ENCODE measurements at regions not wholly inside any gene's neighbourhood (a gene's known extent, or its start where the extent isn't known, plus 50 kb on each side); places are given as distances from the start of the nearest gene placed in this dataset.

DNA sequence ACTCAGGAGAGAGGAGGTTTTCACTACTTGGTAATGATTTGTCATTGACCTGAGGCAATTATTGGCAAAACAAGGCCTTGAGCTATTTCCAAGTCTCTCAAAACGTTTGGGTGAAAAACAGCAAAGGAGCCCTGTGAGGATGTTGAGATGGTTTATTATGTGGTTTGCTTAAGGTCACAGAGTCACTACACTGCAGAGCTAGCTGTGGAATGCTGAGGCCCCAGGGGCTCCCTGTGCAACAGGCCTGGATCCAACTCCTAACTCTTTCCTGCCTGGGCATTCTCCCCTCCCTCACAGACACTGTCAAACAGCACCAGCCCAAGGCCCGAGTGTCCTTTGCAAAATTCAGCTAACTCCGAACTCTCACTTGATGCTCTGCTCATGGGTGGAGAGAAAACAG is 754.6 kb upstream of the SOX11 start:
- TF ChIP-seq, protein P1, sequence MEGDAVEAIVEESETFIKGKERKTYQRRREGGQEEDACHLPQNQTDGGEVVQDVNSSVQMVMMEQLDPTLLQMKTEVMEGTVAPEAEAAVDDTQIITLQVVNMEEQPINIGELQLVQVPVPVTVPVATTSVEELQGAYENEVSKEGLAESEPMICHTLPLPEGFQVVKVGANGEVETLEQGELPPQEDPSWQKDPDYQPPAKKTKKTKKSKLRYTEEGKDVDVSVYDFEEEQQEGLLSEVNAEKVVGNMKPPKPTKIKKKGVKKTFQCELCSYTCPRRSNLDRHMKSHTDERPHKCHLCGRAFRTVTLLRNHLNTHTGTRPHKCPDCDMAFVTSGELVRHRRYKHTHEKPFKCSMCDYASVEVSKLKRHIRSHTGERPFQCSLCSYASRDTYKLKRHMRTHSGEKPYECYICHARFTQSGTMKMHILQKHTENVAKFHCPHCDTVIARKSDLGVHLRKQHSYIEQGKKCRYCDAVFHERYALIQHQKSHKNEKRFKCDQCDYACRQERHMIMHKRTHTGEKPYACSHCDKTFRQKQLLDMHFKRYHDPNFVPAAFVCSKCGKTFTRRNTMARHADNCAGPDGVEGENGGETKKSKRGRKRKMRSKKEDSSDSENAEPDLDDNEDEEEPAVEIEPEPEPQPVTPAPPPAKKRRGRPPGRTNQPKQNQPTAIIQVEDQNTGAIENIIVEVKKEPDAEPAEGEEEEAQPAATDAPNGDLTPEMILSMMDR (IDR thresholded peaks at IDR 0.05; ENCODE audit: extremely low read depth, missing control alignments): no peak
- DNase-seq (ENCODE audit: low spot score): no peak

DNA sequence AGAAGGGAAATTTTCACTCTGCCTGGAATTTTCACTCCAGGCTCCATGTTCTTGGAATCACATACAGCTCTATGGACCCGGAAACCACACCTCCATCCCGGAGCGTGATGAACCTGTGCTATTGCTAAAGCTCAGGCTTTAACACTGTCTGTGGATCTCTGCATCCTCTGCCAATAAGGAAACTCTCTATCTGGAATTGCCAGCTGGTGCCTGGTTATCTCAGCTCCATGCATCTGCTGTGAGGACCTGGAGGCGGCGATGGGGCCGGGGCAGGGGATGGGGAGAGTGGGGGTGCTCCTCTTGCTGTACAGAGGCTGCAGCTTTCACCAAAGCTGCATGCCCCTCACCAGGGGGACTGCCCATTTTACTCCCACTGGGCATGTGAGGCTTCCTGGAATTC is 754.0 kb upstream of the SOX11 start:
- DNase-seq (ENCODE audit: low spot score): no peak
- TF ChIP-seq, protein P1 (IDR thresholded peaks at IDR 0.05; ENCODE audit: extremely low read depth, missing control alignments): no peak

DNA sequence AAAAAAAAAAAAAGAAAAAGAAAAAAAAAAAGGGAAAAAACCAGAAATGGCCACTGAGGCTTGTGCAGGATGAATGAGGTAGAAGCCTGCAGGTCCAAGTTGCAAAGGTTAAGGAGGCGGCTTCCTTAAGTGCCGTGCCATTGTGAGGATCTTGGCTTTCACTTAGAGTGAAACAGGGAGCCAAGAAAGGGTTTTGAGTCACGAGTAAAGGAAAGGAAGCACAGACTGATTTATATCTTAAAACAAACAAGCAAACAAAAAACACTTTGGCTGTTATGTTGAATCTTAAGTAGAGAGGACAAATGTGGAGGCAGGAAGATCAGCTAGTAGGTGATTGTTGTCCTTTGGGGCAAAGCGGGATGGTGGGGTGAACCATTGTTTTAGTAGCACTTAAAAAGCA is 749.7 kb upstream of the SOX11 start:
- TF ChIP-seq, protein P1 (IDR thresholded peaks at IDR 0.05; ENCODE audit: extremely low read depth, missing control alignments): no peak
- no peak for DNase-seq (ENCODE audit: low spot score)

DNA sequence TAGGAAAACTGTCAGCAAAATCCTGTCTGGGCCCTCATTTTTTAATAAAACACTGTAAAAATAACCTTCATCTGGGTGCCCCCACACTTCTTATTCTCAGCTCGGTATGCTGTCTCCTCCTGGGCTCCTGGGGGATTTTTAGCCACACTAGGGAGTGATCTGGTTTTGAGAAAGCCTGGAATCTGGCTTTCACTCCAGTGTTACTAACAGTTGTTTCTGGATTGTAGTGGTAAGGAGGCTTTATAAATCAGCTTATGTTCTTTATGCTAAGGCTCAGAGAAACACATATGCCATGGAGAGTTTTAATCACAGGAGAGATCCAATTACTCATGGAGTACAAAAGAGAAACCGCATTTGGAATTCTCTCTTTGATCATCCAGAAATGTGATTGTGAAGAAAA is 744.3 kb upstream of the SOX11 start:
- DNase-seq (ENCODE audit: low spot score): no peak

DNA sequence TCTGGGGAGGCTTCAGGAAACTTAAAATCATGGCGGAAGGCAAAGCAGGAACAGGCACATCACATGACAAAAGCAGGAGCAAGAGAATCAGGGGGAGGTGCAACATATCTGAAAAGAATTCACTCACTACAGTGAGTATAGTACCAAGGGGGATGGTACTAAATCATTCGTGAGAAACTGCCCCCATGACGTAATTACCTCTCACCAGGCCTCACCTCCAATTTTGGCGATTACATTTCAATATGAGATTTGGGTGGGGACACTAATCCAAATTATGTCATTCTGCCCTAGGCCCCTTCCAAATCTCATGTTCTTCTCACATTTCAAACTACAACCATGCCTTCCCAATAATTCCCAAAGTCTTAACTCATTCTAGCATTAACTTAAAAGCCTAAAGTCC is 740.8 kb upstream of the SOX11 start:
- DNase-seq (ENCODE audit: low spot score): no peak
- TF ChIP-seq, protein P1 (IDR thresholded peaks at IDR 0.05; ENCODE audit: extremely low read depth, missing control alignments): no peak

More for the DNA sequence above, 744.3 kb upstream of the SOX11 start:
- TF ChIP-seq, protein P1 (IDR thresholded peaks at IDR 0.05; ENCODE audit: extremely low read depth, missing control alignments): no peak

DNA sequence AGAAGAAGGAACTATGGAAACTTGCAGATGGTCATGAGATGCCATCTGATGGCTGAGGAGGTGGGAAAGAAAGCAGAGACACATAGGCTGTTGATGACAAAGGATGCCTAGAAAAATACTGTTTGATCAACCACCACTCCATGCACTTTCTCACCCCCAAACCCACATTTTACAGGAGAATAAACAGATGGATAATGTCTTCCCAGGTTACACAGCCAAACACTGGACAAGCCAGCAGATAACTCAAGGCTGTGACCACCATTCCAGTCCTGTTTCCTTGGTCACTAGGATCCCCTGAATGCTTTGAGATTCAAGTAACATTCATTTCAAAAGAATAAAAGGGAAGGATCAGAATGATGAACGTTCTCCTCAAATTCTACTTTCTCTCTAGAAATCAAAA is 733.0 kb upstream of the SOX11 start:
- TF ChIP-seq, protein P1 (IDR thresholded peaks at IDR 0.05; ENCODE audit: extremely low read depth, missing control alignments): no peak
- no peak for DNase-seq (ENCODE audit: low spot score)

DNA sequence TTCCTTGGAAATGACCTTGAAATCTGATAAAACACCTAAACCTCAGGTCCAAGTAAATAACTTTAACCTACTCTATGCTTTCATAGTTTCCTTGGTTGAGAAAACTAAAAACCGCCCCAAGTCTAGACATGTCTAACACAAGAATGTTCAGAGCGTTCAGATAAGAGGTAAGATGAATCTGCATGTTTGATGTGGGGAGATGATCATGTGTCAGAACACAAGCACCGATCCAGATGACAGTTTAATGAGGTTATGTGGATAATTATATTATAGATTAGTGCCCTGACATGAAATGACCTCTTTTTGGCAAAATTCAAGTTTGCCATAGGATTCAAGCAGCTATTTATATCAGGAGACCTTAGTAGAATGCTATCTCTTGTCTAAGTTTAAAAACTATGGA is 729.8 kb upstream of the SOX11 start:
- DNase-seq (ENCODE audit: low spot score): no peak
- TF ChIP-seq, protein P1 (IDR thresholded peaks at IDR 0.05; ENCODE audit: extremely low read depth, missing control alignments): no peak

Measured in GM20000 (cell line).